Effector memory CD4-positive, alpha-beta T cell (primary cell): ENCODE measurements at regions not wholly inside any gene's neighbourhood (a gene's known extent, or its start where the extent isn't known, plus 50 kb on each side); places are given as distances from the start of the nearest gene placed in this dataset.

Experiments
- DNase-seq, 3 donors: peaks; one replicate each; pipeline ENCODE4 v3.0.0-alpha.2; 2020
- H3K27ac ChIP-seq: 2 replicates; pipeline ENCODE4 v1.7.0; 2013; ENCODE audit warnings: mild to moderate bottlenecking, low read length, moderate library complexity; ENCODE audit not compliant: insufficient read depth, poor library complexity, severe bottlenecking
- H3K27me3 ChIP-seq: replicated peaks from 2 replicates; pipeline ENCODE4 v1.7.0; 2013; ENCODE audit warnings: mild to moderate bottlenecking, low read length; ENCODE audit not compliant: insufficient read depth, control insufficient read depth, poor library complexity, severe bottlenecking
- H3K36me3 ChIP-seq: 2 replicates; pipeline ENCODE4 v1.7.0; 2013; ENCODE audit warnings: mild to moderate bottlenecking, low read length, moderate library complexity; ENCODE audit not compliant: control insufficient read depth, insufficient read depth
- H3K4me1 ChIP-seq: 2 replicates; pipeline ENCODE4 v1.7.0; 2013; ENCODE audit warnings: low read length, mild to moderate bottlenecking; ENCODE audit not compliant: control insufficient read depth, insufficient read depth, poor library complexity, severe bottlenecking
- H3K4me3 ChIP-seq: 2 replicates; pipeline ENCODE4 v1.7.0; 2013; ENCODE audit warnings: low read length, low read depth, mild to moderate bottlenecking; ENCODE audit not compliant: insufficient read depth, poor library complexity, severe bottlenecking
- H3K9me3 ChIP-seq: 2 replicates; pipeline ENCODE4 v1.7.0; 2013; ENCODE audit warnings: mild to moderate bottlenecking, low read length, moderate library complexity; ENCODE audit not compliant: control insufficient read depth

DNA sequence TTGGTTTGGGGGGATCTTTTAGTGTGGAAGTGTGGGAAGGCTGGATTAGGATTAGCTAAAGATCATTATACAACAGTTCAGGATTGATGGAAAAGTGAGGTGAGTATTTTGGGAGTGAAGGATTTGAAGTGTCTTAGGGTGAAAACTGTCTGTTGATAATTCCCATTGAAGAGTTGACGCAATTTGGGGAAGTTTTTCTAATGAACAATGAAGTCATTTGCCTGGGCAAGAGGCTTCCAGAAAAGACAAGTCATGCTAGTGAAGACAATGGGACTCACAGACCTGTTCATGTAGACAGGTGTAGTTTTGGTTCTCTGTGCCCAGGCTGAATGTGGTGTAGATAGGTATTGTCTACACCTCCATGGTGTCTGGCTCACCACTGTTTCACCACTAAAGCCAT, 194.3 kb upstream of the GPR26 start:
- H3K27me3 ChIP-seq, result no peaks in the 10 kb centered on the region
- no peak for DNase-seq
- H3K4me1 ChIP-seq, result no peaks in the 10 kb centered on the region
- no peaks in the 10 kb centered on the region for H3K36me3 ChIP-seq
- no peaks in the 10 kb centered on the region for H3K9me3 ChIP-seq
- H3K4me3 ChIP-seq, result no peak overlapping the region
- no peak overlapping the region for H3K27ac ChIP-seq

GRCh38 chr10:123472606-123473005, 193.5 kb upstream of the GPR26 start:
- DNase-seq, result no peak
- H3K9me3 ChIP-seq, result no peaks in the 10 kb centered on the region
- H3K4me1 ChIP-seq, result no peaks in the 10 kb centered on the region

GRCh38 chr10:123474700-123475099, 191.5 kb upstream of the GPR26 start:
- Histone ChIP-seq H3K27me3 (no peaks in the 10 kb centered on the region), H3K4me3 (no peak overlapping the region)
- no peak for DNase-seq

More at GRCh38 chr10:123472606-123473005, 193.5 kb upstream of the GPR26 start:
- Histone ChIP-seq H3K36me3 (no peaks in the 10 kb centered on the region), H3K27ac (no peak overlapping the region), H3K27me3 (no peaks in the 10 kb centered on the region), H3K4me3 (no peak overlapping the region)

GRCh38 chr10:123475466-123475865, 190.7 kb upstream of the GPR26 start:
- no peak for DNase-seq
- no peak overlapping the region for H3K4me3 ChIP-seq
- no peaks in the 10 kb centered on the region for H3K9me3 ChIP-seq
- no peaks in the 10 kb centered on the region for H3K27me3 ChIP-seq
- H3K27ac ChIP-seq, result no peak overlapping the region
- no peaks in the 10 kb centered on the region for H3K4me1 ChIP-seq
- no peaks in the 10 kb centered on the region for H3K36me3 ChIP-seq

More at GRCh38 chr10:123474700-123475099, 191.5 kb upstream of the GPR26 start:
- H3K27ac ChIP-seq, result no peak overlapping the region
- H3K36me3 ChIP-seq, result no peaks in the 10 kb centered on the region
- H3K4me1 ChIP-seq, result no peaks in the 10 kb centered on the region
- H3K9me3 ChIP-seq, result no peaks in the 10 kb centered on the region

DNA sequence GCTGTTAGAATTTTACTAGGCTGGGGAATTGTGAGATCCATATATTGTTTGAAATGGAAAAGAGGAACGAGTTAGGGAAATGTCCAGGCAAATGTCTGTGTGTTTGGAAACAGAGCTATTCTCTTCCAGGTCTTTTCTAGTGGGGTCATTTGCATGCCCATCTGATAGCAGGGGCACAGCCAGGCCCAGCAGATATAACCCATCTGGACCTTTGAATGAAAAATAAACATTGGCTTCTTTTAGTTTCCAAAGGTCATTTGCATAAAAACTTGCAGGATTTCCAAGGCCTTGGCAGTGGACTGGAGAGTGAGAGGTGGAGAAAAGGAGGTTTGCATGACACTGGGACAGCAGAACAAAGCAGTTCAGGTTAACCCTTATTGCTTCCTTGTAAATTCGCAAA, 188.0 kb upstream of the GPR26 start:
- no peaks in the 10 kb centered on the region for H3K36me3 ChIP-seq
- no peaks in the 10 kb centered on the region for H3K9me3 ChIP-seq
- DNase-seq, result no peak

DNA sequence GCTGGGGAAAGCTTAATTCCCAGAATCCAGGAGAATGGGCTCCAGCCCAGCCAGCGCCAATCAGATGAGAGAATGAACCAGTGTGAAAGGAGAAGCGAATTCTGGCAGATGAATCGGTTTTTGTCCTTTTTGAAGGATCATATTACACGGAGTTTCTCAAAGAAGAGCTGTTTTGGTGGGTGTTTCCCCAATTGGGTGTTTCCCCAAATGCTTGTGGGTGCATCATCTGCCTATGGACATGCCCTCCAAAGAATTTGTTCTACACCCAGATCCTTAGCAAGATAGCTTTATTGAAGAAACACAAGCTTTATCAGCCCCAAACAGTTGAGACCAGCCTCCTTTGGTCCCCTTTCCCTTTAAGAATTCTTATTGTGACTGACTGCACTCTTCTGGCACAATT, 186.5 kb upstream of the GPR26 start:
- Histone ChIP-seq H3K27ac (no peak overlapping the region), H3K27me3 (no peaks in the 10 kb centered on the region), H3K4me3 (no peak overlapping the region), H3K36me3 (no peaks in the 10 kb centered on the region), H3K9me3 (no peaks in the 10 kb centered on the region), H3K4me1 (no peaks in the 10 kb centered on the region)
- DNase-seq, result no peak

More for the DNA sequence above, 188.0 kb upstream of the GPR26 start:
- H3K27ac ChIP-seq, result no peak overlapping the region
- no peaks in the 10 kb centered on the region for H3K4me1 ChIP-seq
- H3K27me3 ChIP-seq, result no peaks in the 10 kb centered on the region
- H3K4me3 ChIP-seq, result no peak overlapping the region

DNA sequence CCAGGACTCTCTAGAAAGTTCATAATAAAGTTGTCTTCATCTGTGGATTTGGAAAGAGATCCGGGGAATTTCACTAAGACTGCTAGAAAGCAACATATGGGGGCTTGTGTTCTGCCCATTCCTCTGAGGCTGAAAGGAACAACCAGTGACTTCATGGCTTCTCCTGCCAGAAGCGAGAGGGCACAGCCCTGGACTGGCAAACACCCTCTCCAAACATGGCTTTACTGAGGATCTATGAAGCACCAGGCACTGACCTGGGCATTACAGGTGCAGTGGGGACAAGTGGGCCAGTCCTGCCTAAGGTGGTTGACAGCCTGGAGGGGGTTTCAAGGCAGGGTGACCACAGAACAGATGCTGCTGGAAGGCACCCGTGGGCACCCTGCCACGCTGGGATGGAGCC, 185.8 kb upstream of the GPR26 start:
- Histone ChIP-seq H3K9me3 (no peaks in the 10 kb centered on the region), H3K4me3 (no peak overlapping the region), H3K4me1 (no peaks in the 10 kb centered on the region), H3K27ac (no peak overlapping the region), H3K36me3 (no peaks in the 10 kb centered on the region), H3K27me3 (no peaks in the 10 kb centered on the region)
- no peak for DNase-seq

DNA sequence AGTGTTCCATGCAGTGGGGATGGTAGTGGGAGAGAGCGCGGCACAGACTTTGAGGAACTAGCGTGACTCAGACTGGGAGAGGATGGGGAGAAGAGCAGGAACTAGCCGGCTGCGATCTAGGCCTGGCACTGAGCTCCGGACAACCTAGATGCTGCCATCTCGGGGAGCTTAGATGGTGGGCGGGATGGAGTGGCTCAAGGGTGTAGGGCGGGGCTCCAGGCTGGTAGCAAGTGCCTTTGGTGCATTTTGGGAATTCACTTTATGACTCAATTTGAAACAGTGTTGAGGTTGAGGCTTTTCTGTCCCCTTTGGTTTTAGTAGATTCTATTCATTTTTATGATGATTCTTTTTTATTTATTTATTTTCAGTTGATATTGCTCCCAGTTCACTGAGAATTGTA, 185.3 kb upstream of the GPR26 start:
- no peak overlapping the region for H3K27ac ChIP-seq
- no peak overlapping the region for H3K4me3 ChIP-seq
- no peak for DNase-seq
- H3K9me3 ChIP-seq, result no peaks in the 10 kb centered on the region
- H3K27me3 ChIP-seq, result no peaks in the 10 kb centered on the region
- H3K36me3 ChIP-seq, result no peaks in the 10 kb centered on the region
- H3K4me1 ChIP-seq, result no peaks in the 10 kb centered on the region

- no peaks in the 10 kb centered on the region for H3K9me3 ChIP-seq
- no peak overlapping the region for H3K27ac ChIP-seq
- no peaks in the 10 kb centered on the region for H3K4me1 ChIP-seq
- no peak for DNase-seq
- no peak overlapping the region for H3K4me3 ChIP-seq
- H3K36me3 ChIP-seq, result no peaks in the 10 kb centered on the region
- no peaks in the 10 kb centered on the region for H3K27me3 ChIP-seq
Measured at GRCh38 chr10:123484722-123485121, 181.4 kb upstream of the GPR26 start.

- no peaks in the 10 kb centered on the region for H3K27me3 ChIP-seq
- H3K27ac ChIP-seq, result no peak overlapping the region
Measured at GRCh38 chr10:123485341-123485960, 180.7 kb upstream of the GPR26 start.

More at GRCh38 chr10:123485341-123485960, 180.7 kb upstream of the GPR26 start:
- H3K9me3 ChIP-seq, result no peaks in the 10 kb centered on the region
- H3K36me3 ChIP-seq, result no peaks in the 10 kb centered on the region
- no peak overlapping the region for H3K4me3 ChIP-seq
- no peaks in the 10 kb centered on the region for H3K4me1 ChIP-seq
- DNase-seq, result no peak
